ENCODE measurements at regions not wholly inside any gene's neighbourhood (a gene's known extent, or its start where the extent isn't known, plus 50 kb on each side); places are given as distances from the start of the nearest gene placed in this dataset.

DNA sequence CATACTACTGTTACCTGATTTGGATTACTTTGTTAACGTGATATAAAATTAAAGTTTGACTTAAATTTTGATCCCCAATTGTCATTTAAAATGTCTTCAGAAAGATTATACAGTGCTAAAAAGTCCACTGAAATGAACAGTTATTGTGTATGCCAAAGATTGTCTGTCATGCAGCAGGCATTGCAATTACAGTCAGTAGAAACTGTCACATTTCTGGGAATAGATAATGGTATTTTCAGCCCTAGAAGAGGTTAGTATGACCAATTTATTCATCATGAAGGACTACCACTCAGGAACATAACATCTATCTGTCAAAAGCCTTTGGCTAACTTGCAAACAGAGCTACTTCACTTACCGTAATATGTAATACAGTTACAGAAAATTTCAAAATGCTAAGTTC is 852.5 kb upstream of the TENM4 start:
- Histone ChIP-seq H3K9me3 (ENCODE audit: low read depth) (no peaks in the 10 kb centered on the region), H3K27ac (no peak overlapping the region), H3K36me3 (no peaks in the 10 kb centered on the region), H3K4me1 (ENCODE audit: low read depth) (peaks cover 4% of the 10 kb centered on the region), H3K27me3 (no peaks in the 10 kb centered on the region), H3K4me3 (no peak overlapping the region)
- DNase-seq (ENCODE audit: low read depth in 1 of 2, low spot score in 1 of 2) = no peak
- TF ChIP-seq, protein P1, sequence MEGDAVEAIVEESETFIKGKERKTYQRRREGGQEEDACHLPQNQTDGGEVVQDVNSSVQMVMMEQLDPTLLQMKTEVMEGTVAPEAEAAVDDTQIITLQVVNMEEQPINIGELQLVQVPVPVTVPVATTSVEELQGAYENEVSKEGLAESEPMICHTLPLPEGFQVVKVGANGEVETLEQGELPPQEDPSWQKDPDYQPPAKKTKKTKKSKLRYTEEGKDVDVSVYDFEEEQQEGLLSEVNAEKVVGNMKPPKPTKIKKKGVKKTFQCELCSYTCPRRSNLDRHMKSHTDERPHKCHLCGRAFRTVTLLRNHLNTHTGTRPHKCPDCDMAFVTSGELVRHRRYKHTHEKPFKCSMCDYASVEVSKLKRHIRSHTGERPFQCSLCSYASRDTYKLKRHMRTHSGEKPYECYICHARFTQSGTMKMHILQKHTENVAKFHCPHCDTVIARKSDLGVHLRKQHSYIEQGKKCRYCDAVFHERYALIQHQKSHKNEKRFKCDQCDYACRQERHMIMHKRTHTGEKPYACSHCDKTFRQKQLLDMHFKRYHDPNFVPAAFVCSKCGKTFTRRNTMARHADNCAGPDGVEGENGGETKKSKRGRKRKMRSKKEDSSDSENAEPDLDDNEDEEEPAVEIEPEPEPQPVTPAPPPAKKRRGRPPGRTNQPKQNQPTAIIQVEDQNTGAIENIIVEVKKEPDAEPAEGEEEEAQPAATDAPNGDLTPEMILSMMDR (IDR thresholded peaks at IDR 0.05; ENCODE audit: low read depth, low read length) = no peak

DNA sequence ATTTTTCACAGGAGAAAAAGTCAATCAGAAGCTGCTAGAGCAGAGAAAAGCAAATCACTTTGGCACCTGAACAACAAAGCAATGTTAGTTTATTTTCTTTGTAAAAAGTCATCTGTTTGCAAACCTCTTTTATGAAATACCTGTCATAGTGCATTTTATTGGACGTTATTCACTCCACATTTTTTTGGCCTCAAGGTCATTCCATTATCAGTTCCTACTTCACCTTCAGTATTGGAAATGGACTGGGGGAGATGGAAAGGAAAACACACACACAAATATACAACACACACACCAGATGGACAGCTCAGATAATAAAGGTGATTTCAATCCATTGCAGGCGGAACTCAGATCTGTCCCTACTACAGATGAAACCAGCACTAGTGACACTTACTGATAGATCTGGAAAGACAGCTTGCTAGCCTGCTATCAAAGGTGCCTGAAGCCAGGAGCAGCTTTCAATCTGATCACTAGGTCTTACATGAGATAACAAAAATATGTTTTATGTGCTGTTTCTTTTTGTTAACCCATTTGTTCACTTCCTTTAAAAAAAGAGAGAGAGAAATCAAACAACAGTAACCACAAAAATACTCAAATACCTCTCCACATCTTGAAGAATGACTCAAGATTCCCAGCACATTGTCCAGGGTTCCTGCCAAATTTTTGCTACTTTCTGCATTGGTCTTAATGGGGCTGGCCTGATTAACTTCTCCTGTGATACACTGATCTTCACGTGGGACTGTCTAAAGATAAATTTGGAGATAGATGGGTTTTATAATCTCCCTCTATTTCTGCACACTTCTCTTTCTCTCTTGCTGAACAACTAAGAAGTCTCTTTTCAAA is 844.3 kb upstream of the TENM4 start:
- H3K27me3 ChIP-seq = no peaks in the 10 kb centered on the region
- DNase-seq (ENCODE audit: low read depth in 1 of 2, low spot score in 1 of 2) = peak in 1 of 2 donors; percentile 3
- TF ChIP-seq, protein P1 (IDR thresholded peaks at IDR 0.05; ENCODE audit: low read depth, low read length) = no peak
- no peak overlapping the region for H3K4me3 ChIP-seq
- H3K4me1 ChIP-seq (ENCODE audit: low read depth) = peaks cover 6% of the 10 kb centered on the region
- no peak overlapping the region for H3K27ac ChIP-seq
- H3K36me3 ChIP-seq = no peaks in the 10 kb centered on the region
- no peaks in the 10 kb centered on the region for H3K9me3 ChIP-seq (ENCODE audit: low read depth)

DNA sequence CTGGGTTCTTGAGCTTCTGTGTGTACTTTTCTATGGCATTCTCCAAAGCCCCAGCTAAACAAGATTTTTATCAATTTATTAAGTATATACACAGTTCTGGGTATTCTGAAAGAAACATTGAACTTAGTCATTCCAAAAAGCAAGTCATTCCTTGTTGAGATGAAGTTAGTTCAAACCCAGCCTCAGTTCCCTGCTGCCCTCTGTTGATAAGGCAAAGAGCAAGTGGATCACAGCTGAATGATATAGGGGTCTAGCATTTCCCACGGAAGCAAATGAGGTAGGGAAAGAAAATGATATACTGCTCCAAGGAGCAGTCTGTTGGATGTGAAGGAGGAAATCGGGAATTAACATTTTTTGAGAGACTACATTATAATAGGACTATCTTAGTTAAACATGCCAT is 841.8 kb upstream of the TENM4 start:
- H3K4me1 ChIP-seq (ENCODE audit: low read depth) = peaks cover 6% of the 10 kb centered on the region
- H3K27me3 ChIP-seq = no peaks in the 10 kb centered on the region
- H3K9me3 ChIP-seq (ENCODE audit: low read depth) = no peaks in the 10 kb centered on the region
- H3K4me3 ChIP-seq = no peak overlapping the region
- no peak for DNase-seq (ENCODE audit: low read depth in 1 of 2, low spot score in 1 of 2)
- TF ChIP-seq, protein P1 (IDR thresholded peaks at IDR 0.05; ENCODE audit: low read depth, low read length) = no peak
- no peaks in the 10 kb centered on the region for H3K36me3 ChIP-seq
- no peak overlapping the region for H3K27ac ChIP-seq

DNA sequence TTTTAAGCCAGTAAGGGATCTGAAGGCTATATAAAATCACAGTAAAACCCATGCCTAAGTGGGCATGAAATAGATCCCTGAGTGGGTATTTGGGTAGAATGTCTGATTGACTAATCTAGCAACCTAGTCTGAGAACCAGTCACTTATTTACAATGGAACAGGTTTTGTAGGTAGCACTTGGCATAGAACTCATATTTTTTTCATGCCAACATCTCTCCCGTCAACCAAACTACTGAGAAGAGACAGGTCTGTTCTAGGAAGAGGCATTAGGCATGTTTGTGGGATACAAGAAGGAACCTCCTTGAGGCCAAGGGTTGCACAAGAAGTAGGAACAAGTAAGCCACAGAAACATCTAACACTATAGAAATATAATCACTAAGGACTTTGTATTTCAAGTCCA is 840.4 kb upstream of the TENM4 start:
- H3K4me1 ChIP-seq (ENCODE audit: low read depth) = peaks cover 6% of the 10 kb centered on the region
- H3K4me3 ChIP-seq = no peak overlapping the region
- no peaks in the 10 kb centered on the region for H3K36me3 ChIP-seq
- no peak overlapping the region for H3K27ac ChIP-seq
- TF ChIP-seq, protein P1 (IDR thresholded peaks at IDR 0.05; ENCODE audit: low read depth, low read length) = no peak
- no peaks in the 10 kb centered on the region for H3K9me3 ChIP-seq (ENCODE audit: low read depth)
- DNase-seq (ENCODE audit: low read depth in 1 of 2, low spot score in 1 of 2) = no peak
- no peaks in the 10 kb centered on the region for H3K27me3 ChIP-seq

DNA sequence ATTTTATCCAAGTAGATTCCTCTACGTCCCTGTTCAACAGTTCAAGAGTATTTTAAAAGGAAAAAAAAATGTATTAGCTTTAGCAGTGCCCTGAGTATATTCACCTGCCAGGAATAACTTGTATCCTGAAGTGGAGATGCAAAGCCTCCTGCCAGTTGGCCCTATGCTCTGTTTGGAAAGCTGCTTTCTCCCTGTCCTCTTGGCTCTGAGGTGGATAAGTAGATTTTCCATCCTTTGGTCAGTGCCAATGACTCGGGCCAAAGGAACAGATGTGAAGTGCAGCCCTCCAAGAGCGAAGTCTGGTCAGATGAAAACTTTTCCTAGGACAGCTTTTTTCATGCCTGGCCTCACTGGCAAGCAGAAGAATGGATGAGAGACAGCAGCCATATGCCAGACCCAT is 839.9 kb upstream of the TENM4 start:
- peaks cover 6% of the 10 kb centered on the region for H3K4me1 ChIP-seq (ENCODE audit: low read depth)
- no peaks in the 10 kb centered on the region for H3K27me3 ChIP-seq
- no peaks in the 10 kb centered on the region for H3K9me3 ChIP-seq (ENCODE audit: low read depth)

More for the DNA sequence above, 839.9 kb upstream of the TENM4 start:
- Histone ChIP-seq H3K4me3 (no peak overlapping the region), H3K36me3 (no peaks in the 10 kb centered on the region), H3K27ac (no peak overlapping the region)
- DNase-seq (ENCODE audit: low read depth in 1 of 2, low spot score in 1 of 2) = no peak
- TF ChIP-seq, protein P1 (IDR thresholded peaks at IDR 0.05; ENCODE audit: low read depth, low read length) = no peak
